GM21526 (cell line): ENCODE measurements at regions not wholly inside any gene's neighbourhood (a gene's known extent, or its start where the extent isn't known, plus 50 kb on each side); places are given as distances from the start of the nearest gene placed in this dataset.
"Not testable (repeated sequence)": the region's sequence is repeated elsewhere in the genome, so short reads cannot be mapped to it uniquely, and the experiment has no call there.

Experiments used
- ATAC-seq: cut with Tn5 transposase; IDR thresholded peaks from one replicate; pipeline ENCODE4 v1.9.1; 2021; ENCODE audit warnings: moderate library complexity; ENCODE audit not compliant: unreplicated experiment, low FRiP score

GRCh38 chr12:131352296-131352900 is 358.5 kb upstream of the SFSWAP start:
- no peak for ATAC-seq

GRCh38 chr12:131353376-131353775 is 357.5 kb upstream of the SFSWAP start:
- ATAC-seq, result no peak

DNA sequence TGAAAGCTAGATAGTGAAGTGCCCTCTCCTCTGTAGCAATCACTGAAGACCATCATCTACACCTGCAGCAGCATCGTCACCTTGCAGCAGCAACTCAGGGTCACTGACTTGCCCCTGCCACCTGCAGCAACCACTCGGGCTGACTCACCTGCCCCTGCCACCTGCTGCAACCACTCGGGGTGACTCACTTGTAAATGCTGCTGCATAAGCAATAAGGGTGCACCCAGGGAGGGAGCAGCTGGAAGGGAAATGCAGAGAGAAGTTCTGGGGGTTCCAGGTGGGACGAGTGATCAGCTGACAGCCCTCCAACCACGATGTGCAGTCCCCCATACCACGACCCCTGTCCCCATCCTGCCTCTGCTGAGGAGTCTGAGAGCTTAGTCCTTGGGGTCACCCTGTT is 357.1 kb upstream of the SFSWAP start:
- no peak for ATAC-seq

GRCh38 chr12:131355361-131356245 is 355.3 kb upstream of the SFSWAP start:
- ATAC-seq, result no peak

GRCh38 chr12:131356485-131357184 is 354.3 kb upstream of the SFSWAP start:
- no peak for ATAC-seq

- ATAC-seq, result no peak
These were observed 353.6 kb upstream of the SFSWAP start for GRCh38 chr12:131357185-131357747.

GRCh38 chr12:131357920-131358319 is 353.0 kb upstream of the SFSWAP start:
- no peak for ATAC-seq

- ATAC-seq, result no peak
These were observed 348.3 kb upstream of the SFSWAP start for GRCh38 chr12:131362291-131363211.

GRCh38 chr12:131363393-131363792 is 347.5 kb upstream of the SFSWAP start:
- no peak for ATAC-seq

DNA sequence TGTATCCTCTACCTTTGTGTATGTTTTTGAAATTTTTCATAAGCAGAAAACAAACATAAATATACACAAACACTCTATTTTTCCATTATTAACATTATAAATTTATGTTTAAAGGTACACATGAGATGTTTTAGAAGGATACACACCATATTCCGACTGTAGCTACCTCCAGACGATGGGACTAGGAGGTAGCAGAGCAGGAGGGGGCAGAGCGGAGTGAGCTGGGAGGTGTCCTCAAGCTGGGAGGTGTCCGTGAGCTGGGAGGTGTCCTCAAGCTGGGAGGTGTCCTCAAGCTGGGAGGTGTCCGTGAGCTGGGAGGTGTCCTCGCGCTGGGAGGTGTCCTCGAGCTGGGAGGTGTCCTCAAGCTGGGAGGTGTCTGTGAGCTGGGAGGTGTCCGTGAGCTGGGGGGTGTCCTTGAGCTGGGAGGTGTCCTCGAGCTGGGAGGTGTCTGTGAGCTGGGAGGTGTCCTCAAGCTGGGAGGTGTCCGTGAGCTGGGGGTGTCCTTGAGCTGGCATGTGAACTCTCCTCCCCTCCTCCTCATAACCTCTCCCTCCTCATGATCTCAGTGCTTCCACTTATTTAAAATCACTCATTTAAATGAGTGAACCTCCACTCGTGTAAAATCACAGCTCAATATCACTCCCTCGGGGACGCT is 346.9 kb upstream of the SFSWAP start:
- no peak for ATAC-seq

- ATAC-seq, result no peak
These were observed 345.7 kb upstream of the SFSWAP start for GRCh38 chr12:131364903-131365820.

GRCh38 chr12:131365821-131366260 is 345.0 kb upstream of the SFSWAP start:
- ATAC-seq, result no peak

- ATAC-seq, result no peak
These were observed 344.5 kb upstream of the SFSWAP start for GRCh38 chr12:131366261-131366871.

DNA sequence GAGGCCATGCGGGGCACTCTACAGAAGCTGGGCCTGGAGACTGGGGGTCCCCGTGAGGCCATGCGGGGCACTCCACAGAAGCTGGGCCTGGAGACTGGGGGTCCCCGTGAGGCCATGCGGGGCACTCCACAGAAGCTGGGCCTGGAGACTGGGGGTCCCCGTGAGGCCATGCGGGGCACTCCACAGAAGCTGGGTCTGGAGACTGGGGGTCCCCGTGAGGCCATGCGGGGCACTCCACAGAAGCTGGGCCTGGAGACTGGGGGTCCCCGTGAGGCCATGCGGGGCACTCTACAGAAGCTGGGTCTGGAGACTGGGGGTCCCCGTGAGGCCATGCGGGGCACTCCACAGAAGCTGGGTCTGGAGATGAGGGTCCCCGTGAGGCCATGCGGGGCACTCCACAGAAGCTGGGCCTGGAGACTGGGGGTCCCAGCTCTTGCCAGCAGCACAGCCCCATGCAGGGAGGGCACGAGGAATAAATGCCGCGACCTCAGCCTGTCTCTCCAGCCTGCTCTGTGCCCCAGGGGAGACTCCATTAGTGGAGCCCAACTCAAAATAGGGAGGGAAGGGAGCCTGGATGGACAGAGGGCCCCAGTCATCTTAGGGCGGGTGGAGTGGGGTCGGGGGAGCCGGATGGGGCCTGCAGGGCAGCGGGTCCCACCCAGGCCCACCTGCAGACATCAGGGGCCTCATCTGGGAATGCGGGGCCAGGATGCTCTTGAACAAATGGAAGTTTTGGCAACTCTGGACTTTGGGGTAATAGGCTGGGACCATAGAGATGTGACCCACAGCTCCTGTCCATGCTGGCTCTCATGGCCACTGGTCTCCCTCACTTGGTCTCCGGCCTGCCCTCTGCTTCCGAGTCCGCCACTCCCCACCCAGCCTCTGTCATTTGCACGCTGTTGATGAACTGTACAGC is 343.6 kb upstream of the SFSWAP start:
- not testable (repeated sequence) for ATAC-seq

DNA sequence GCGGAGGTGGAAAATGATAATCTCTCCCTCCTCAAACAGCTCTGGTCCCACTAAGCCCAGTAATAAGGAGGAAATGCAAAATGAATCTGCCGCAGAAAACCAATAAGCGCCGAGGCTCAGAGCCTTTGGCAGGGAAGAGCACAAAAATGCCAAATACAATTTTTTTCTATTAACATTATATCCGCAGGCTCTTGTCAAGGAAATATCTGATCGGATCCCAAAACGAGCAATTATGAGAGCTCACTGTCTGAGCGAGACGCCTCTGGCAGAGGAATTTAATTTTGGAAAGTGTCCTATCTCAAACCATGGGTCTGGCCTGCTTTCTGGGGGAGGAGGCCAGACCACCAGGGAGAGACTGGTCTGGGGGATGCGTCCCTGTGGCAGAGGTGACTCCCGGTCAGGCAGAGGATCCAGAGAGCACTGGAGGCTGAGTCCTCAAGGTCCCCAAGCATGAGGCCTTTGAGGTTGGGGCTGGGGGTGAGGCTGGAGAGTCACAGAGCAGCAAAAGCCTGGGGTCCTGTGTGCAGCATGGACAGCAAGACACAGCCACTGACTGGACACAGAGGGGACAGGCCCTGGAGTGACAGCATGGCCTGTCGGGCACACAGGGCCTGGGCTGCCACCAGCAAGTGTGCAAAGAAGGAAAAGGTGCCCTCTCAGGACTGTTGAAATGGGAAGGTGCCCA is 342.8 kb upstream of the SFSWAP start:
- ATAC-seq, result no peak

DNA sequence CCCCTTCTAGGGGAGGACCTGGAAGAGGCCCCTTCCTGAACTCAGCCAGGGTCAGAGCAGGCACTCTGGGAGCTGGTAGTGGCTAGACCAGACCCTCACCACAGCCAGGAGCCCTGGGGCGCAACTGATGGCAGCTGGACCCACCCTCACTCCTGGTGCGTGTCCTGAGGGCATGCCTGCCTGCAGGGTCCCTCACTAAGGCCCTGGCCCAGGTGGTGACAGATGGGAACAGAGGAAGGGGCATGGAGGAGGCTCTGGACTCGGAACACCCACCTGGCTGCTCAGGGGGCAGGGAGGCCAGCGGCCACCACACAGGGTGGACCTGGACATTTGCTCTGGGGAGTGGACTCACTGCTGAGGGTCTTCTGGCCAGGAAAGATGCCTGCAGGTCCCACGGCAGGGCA is 342.2 kb upstream of the SFSWAP start:
- no peak for ATAC-seq
